Stimulated activated CD4-positive, alpha-beta T cell treated with anti-CD3 and anti-CD28 coated beads, Interleukin-15, amount 100 ng/mL, for 48 hours (primary cell): ENCODE measurements at regions not wholly inside any gene's neighbourhood (a gene's known extent, or its start where the extent isn't known, plus 50 kb on each side); places are given as distances from the start of the nearest gene placed in this dataset.
"Not testable (repeated sequence)": the region's sequence is repeated elsewhere in the genome, so short reads cannot be mapped to it uniquely, and the experiment has no call there.

Experiments used
- DNase-seq, 2 donors: peaks; one replicate each; pipeline ENCODE4 v3.0.0-alpha.2; 2020; ENCODE audit warnings: low read depth in 2 of 2

DNA sequence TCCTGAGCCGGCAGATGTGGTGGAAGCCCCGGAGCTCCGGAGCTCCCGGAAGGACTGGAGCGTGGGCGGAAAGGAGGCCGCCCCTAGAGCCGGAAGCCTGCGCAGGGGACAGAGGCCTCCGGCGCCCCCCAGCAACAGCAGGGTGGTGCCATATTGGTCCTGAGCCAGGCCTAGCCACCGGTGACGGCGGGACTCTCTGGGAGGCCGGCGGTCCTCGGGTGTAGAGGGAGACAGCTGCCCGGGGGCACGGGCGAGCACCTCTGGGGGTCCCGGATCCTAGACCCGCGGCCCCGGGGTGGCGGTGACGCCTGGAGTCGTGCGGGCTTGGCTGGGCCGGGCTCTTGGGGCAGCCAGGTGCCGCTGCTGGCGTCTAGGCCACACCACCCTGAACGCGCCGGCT is 1472.2 kb downstream of the FOXD4L5 start:
- DNase-seq, result not testable (repeated sequence)

DNA sequence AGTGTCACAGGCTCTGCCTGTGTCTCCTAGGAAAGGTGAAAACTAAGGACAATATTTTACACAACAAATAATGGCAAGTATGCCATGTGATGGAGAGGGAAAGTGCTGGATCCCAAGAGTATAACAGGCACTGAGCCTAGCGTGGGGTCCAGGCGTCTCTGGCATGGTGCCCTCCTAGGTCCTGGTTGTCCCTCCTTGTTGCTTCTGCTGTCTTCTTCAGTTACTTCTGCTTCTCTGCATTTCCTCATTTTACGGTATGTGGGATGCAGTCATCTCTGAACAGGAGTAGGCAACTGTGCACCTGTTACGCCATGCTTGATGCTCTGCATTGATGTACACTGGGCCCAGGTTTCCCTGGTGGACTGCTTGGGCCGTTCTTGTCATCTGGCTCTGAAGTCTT is 1480.8 kb downstream of the FOXD4L5 start:
- not testable (repeated sequence) for DNase-seq

DNA sequence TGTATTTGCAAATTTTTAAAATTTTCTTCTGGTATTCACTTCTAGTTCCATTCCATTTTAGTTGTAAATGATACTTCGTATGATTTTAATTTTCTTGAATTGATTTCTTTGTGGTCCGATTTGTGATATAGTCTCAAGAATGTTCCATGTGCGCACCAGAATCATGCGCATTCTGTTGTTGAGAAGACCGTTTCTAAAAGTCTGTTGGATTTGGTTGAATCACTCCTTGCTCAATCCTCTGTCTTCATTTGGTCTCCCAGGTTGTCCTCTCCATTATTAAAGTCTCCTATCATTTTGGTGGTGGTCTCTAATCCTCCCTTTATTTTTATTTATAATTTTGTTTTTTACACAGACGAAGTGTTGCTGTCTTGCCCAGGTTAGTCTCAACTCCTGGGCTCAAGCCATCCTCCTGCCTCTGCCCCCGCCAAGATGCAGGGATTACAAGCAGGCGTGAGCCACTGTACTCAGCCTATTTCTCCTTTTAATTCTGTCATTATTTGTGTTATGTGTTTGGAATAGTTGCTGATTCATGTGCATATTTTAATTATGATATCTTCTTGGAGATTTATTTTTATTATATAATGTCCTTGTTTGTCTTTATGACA is 1490.8 kb downstream of the FOXD4L5 start:
- DNase-seq, result not testable (repeated sequence)

DNA sequence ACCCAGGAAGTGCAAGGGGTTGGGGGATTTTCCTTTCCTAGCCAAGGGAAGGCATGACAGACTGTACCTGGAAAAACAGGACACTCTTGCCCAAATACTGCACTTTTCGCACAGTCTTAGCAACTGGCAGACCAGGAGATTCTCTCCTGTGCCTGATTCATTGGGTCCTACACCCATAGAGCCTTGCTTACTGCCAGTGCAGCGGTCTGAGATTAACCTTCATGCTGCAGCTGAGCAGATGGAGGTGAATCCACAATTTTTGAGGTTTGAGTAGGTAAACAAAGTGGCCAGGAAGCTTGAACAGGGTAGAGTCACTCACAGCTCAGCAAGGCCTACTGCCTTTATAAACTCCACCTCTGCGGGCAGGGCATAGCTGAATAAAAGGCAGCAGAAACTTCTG is 1497.6 kb downstream of the FOXD4L5 start:
- DNase-seq, result not testable (repeated sequence)

GRCh38 chr9:63785059-63785458 is 1500.0 kb downstream of the FOXD4L5 start:
- not testable (repeated sequence) for DNase-seq

GRCh38 chr9:63784421-63784820 is 1500.6 kb downstream of the FOXD4L5 start:
- DNase-seq, result not testable (repeated sequence)

- DNase-seq, result not testable (repeated sequence)
These were observed 1503.1 kb downstream of the FOXD4L5 start for GRCh38 chr9:63781817-63782439.

DNA sequence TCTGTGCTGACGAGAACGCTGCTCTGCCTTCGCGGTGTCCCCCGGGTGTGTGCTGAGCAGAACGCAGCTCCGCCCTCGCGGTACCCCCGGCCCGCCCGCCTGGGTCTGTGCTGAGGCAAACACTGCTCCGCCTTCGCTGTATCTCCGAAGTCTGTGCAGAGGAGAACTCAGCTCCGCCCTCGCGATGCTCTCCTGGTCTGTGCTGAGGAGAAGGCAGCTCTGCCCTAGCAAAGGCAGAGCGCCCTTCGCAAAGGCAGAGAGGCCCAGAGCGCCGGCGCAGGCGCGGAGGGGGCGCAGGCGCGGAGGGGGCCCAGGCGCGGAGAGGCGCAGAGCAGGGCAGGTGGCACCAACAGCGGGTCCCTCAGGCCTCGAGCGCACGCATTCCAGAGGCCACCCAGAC is 1503.6 kb downstream of the FOXD4L5 start:
- not testable (repeated sequence) for DNase-seq

- DNase-seq, result not testable (repeated sequence)
These were observed 1508.8 kb downstream of the FOXD4L5 start for GRCh38 chr9:63776220-63776619.

- DNase-seq, result not testable (repeated sequence)
These were observed 1510.0 kb downstream of the FOXD4L5 start for GRCh38 chr9:63775092-63775426.

DNA sequence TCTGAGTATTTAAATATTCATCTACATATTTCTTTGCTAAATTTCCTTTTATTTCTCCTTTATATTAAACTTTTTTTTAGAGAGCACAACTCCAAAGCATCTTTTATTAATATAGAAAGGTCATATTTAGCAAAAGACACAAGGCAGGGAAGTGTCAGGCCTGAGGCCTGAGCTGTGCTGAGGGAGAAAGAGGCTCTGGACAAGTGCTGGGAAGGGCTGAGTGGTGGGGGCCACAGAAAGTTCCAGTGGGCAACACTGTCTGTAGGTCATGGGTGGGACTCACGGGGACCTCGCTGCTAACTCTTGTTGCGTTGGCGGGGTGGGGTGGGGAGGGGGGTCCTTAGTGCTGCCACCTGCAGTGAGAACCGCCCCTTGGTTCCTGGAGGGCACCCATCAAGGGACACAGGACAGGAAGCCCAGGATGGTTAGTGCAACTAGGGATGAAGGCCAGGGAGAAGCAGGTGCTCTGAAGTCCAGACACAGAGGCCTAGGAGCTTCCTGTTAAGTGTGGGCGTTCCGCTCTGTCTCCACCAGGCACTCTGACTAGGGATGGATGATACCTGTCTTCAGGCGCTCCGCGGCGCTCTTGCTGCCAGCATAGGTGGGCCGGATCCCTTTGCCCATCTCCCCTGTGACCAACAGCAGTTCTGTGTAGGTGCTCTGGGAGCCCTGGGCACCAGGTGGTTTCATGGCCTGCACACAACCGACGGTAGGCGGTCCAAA is 1510.5 kb downstream of the FOXD4L5 start:
- not testable (repeated sequence) for DNase-seq

GRCh38 chr9:63762230-63762629 is 1522.8 kb downstream of the FOXD4L5 start:
- not testable (repeated sequence) for DNase-seq

- not testable (repeated sequence) for DNase-seq
These were observed 1556.0 kb downstream of the FOXD4L5 start for GRCh38 chr9:63729021-63729420.

DNA sequence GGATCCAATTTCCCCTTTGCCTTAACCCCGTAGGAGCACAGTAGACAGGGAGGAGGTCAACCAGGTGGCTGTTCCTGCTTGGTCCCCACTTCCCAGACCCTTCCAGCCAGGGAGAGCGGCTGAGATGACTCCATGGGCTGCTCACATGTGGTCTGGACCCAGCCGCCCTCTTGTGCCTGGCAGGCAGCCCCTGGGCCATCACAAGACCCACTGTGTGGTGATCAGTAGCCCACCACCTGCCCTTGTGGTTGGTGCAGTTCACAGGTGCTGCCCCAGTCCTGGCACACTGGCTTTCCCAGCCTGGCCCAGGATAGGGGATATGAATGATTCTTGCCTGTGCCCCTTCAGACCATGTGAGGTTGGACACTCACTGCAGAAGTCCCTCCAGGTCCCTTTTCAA is 1556.7 kb downstream of the FOXD4L5 start:
- DNase-seq, result no peak

DNA sequence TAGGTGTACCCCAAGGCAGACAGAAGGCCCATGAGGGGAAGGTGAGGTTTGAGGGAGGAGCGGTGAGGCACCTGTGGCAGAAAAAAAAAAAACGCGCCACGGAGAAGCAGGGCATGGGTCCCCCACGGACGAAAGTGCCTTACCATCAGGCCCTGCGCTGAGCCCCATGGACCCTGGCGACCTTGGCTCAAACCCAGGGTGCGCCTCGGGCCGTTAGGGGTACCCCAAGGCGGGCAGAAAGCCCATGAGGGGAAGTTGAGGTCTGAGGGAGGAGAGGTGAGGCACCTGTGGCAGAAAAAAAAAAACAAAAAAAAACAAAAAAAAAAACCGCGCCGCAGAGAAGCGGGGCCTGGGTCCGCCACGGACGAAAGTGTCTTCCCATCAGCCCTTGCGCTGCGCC is 1576.7 kb downstream of the FOXD4L5 start:
- DNase-seq, result not testable (repeated sequence)

- not testable (repeated sequence) for DNase-seq
These were observed 1580.6 kb downstream of the FOXD4L5 start for GRCh38 chr9:63704456-63704855.

DNA sequence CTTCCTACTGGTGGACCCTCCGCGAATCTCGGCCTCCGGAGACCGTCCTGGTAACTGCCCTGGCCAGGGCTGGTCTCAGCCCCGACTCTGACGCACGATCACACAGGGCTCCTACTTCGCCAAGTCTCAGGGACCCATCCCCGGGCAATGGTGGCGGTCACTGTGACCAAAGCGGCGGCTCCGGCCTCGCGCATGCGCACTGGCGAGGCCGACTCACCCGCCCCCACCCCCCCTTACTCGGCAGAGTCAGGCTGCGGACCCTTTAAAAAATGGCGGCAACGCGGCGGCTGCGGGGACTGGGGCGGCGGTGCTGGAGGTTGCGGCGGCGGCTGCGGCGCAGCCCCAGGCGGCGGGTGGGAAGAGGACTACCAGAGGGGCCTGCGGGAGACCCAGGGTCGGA is 1581.3 kb downstream of the FOXD4L5 start:
- DNase-seq, result not testable (repeated sequence)

DNA sequence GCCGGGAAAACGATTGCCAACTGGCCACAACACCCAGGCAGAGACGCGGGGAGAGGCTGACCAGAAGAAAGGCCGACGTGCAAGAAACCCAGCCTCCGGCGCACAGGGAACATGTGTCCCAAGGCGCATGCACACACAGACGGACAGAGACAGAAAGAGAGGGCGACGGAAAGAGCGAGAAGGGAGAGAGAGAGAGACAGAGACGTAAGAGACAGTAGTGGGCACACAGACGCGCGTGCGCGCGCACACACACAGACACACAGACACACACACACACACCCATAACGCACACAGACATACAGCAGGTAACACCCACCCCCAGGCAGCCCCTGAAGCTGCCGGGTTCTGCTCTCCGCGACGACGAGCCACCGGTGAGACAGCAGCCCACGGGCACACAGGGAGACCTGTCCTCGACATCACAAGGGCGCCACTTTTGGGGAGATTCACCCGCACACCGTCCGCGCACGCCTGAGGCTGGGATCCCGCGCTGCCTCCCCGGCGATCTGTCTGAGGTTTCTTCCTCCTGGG is 1581.8 kb downstream of the FOXD4L5 start:
- DNase-seq, result not testable (repeated sequence)
